GM12891 (cell line): ENCODE measurements at regions not wholly inside any gene's neighbourhood (a gene's known extent, or its start where the extent isn't known, plus 50 kb on each side); places are given as distances from the start of the nearest gene placed in this dataset.

Source experiments
- DNase-seq: peaks from one replicate; pipeline ENCODE4 v3.0.0; 2011; ENCODE audit warnings: low spot score; ENCODE audit not compliant: insufficient read length
- FAIRE-seq: peaks from 2 replicates; lab custom pipeline; 2011; peaks lifted over from hg19 to GRCh38; lab: Jason Lieb, UNC
- PAX5 ChIP-seq: IDR thresholded peaks from 2 replicates; pipeline ENCODE4 v1.6.1; 2011; ENCODE audit warnings: low read length, moderate library complexity, mild to moderate bottlenecking; ENCODE audit not compliant: insufficient read depth, severe bottlenecking
- POLR2A ChIP-seq: IDR thresholded peaks from 2 replicates; pipeline ENCODE4 v1.6.1; 2011; ENCODE audit warnings: low read depth, low read length, control low read depth
- POLR2AphosphoS5 ChIP-seq: IDR thresholded peaks from 2 replicates; pipeline ENCODE4 v1.6.1; 2011; ENCODE audit warnings: low read depth, low read length, control low read depth
- POU2F2 ChIP-seq: IDR thresholded peaks from 2 replicates; pipeline ENCODE4 v1.6.1; 2011; ENCODE audit warnings: low read depth, mild to moderate bottlenecking, control low read depth, low read length, moderate library complexity
- SPI1 ChIP-seq: IDR thresholded peaks from 2 replicates; pipeline ENCODE4 v1.6.1; 2011; ENCODE audit warnings: low read depth, low read length, control low read depth
- TAF1 ChIP-seq: IDR thresholded peaks from 2 replicates; pipeline ENCODE4 v1.6.1; 2011; ENCODE audit warnings: low read depth, low read length, control low read depth

- TF ChIP-seq TAF1 (no peak), POLR2AphosphoS5 (no peak), SPI1 (no peak), POU2F2 (no peak), POLR2A (no peak), PAX5 (no peak)
- DNase-seq (no peak), FAIRE-seq (no peak)
These were observed 170.4 kb downstream of the KCNE4 start for GRCh38 chr2:223222397-223222796.

GRCh38 chr2:223223156-223223555 lies 171.2 kb downstream of the KCNE4 start:
- DNase-seq (no peak), FAIRE-seq (no peak)
- no peak for TF ChIP-seq POU2F2

GRCh38 chr2:223225266-223225665 lies 173.3 kb downstream of the KCNE4 start:
- TF ChIP-seq POLR2A: no peak
- TF ChIP-seq PAX5: no peak
- TF ChIP-seq POLR2AphosphoS5: no peak
- no peak for TF ChIP-seq POU2F2
- TF ChIP-seq SPI1: no peak
- DNase-seq (no peak), FAIRE-seq (no peak)

GRCh38 chr2:223226264-223226663 lies 174.3 kb downstream of the KCNE4 start:
- TF ChIP-seq POLR2AphosphoS5 (no peak), POLR2A (no peak), PAX5 (no peak), POU2F2 (no peak), SPI1 (no peak), TAF1 (no peak)
- DNase-seq: no peak
- FAIRE-seq: no peak

GRCh38 chr2:223227338-223227737 lies 175.3 kb downstream of the KCNE4 start:
- DNase-seq (no peak), FAIRE-seq (no peak)
- TF ChIP-seq POLR2AphosphoS5 (no peak), PAX5 (no peak), POU2F2 (no peak), POLR2A (no peak), SPI1 (no peak), TAF1 (no peak)

- TF ChIP-seq POLR2A (no peak), TAF1 (no peak)
- no peak for DNase-seq
- no peak for FAIRE-seq
These were observed 176.9 kb downstream of the KCNE4 start for GRCh38 chr2:223228871-223229270.

GRCh38 chr2:223230352-223230751 lies 178.4 kb downstream of the KCNE4 start:
- DNase-seq: no peak
- FAIRE-seq: no peak
- TF ChIP-seq POU2F2 (no peak), POLR2A (no peak), SPI1 (no peak), PAX5 (no peak), TAF1 (no peak), POLR2AphosphoS5 (no peak)

- TF ChIP-seq PAX5 (no peak), POU2F2 (no peak), POLR2A (no peak), POLR2AphosphoS5 (no peak), TAF1 (no peak), SPI1 (no peak)
- no peak for FAIRE-seq
- DNase-seq: no peak
These were observed 180.3 kb downstream of the KCNE4 start for GRCh38 chr2:223232285-223232684.

- TF ChIP-seq POLR2A: no peak
- no peak for TF ChIP-seq POLR2AphosphoS5
- no peak for TF ChIP-seq SPI1
- TF ChIP-seq TAF1: no peak
- DNase-seq: no peak
- no peak for FAIRE-seq
These were observed 180.9 kb downstream of the KCNE4 start for GRCh38 chr2:223232896-223233295.

- DNase-seq (no peak), FAIRE-seq (no peak)
- no peak for TF ChIP-seq PAX5
- TF ChIP-seq POLR2A: no peak
- TF ChIP-seq SPI1: no peak
- no peak for TF ChIP-seq POU2F2
- no peak for TF ChIP-seq TAF1
- no peak for TF ChIP-seq POLR2AphosphoS5
These were observed 184.0 kb downstream of the KCNE4 start for GRCh38 chr2:223235986-223236385.

GRCh38 chr2:223238301-223238700 lies 186.3 kb downstream of the KCNE4 start:
- FAIRE-seq (no peak), DNase-seq (no peak)
- no peak for TF ChIP-seq POU2F2
